HG03571 (cell line): ENCODE measurements at regions not wholly inside any gene's neighbourhood (a gene's known extent, or its start where the extent isn't known, plus 50 kb on each side); places are given as distances from the start of the nearest gene placed in this dataset.

ENCODE experiments used
- ATAC-seq: cut with Tn5 transposase; IDR thresholded peaks from one replicate; pipeline ENCODE4 v1.9.1; 2021; ENCODE audit not compliant: unreplicated experiment

GRCh38 chr15:96574782-96575181 lies 244.3 kb downstream of the NR2F2 start:
- no peak for ATAC-seq

- no peak for ATAC-seq
Measured at GRCh38 chr15:96576596-96576995, 246.1 kb downstream of the NR2F2 start.

- no peak for ATAC-seq
Measured at GRCh38 chr15:96578393-96578792, 247.9 kb downstream of the NR2F2 start.

- no peak for ATAC-seq
Measured at GRCh38 chr15:96581371-96581770, 250.9 kb downstream of the NR2F2 start.

GRCh38 chr15:96582473-96582872 lies 252.0 kb downstream of the NR2F2 start:
- no peak for ATAC-seq

- no peak for ATAC-seq
Measured at GRCh38 chr15:96583671-96584070, 253.2 kb downstream of the NR2F2 start.

GRCh38 chr15:96585484-96586386 lies 255.2 kb downstream of the NR2F2 start:
- ATAC-seq = no peak

GRCh38 chr15:96586901-96587300 lies 256.4 kb downstream of the NR2F2 start:
- no peak for ATAC-seq

- no peak for ATAC-seq
Measured at GRCh38 chr15:96589864-96590263, 259.4 kb downstream of the NR2F2 start.

- no peak for ATAC-seq
Measured at GRCh38 chr15:96593735-96594134, 263.2 kb downstream of the NR2F2 start.

- no peak for ATAC-seq
Measured at GRCh38 chr15:96595951-96596350, 265.5 kb downstream of the NR2F2 start.

- ATAC-seq = no peak
Measured at GRCh38 chr15:96598514-96598913, 268.0 kb downstream of the NR2F2 start.

GRCh38 chr15:96599268-96599667 lies 268.8 kb downstream of the NR2F2 start:
- ATAC-seq = no peak

GRCh38 chr15:96600350-96600749 lies 269.9 kb downstream of the NR2F2 start:
- ATAC-seq = no peak

GRCh38 chr15:96606617-96607016 lies 276.1 kb downstream of the NR2F2 start:
- no peak for ATAC-seq

- no peak for ATAC-seq
Measured at GRCh38 chr15:96610757-96611156, 280.3 kb downstream of the NR2F2 start.

- no peak for ATAC-seq
Measured at GRCh38 chr15:96612917-96613316, 282.4 kb downstream of the NR2F2 start.

GRCh38 chr15:96619174-96619573 lies 288.7 kb downstream of the NR2F2 start:
- no peak for ATAC-seq

GRCh38 chr15:96622714-96623113 lies 292.2 kb downstream of the NR2F2 start:
- ATAC-seq = no peak

GRCh38 chr15:96625256-96625655 lies 294.8 kb downstream of the NR2F2 start:
- no peak for ATAC-seq

GRCh38 chr15:96627031-96627568 lies 296.6 kb downstream of the NR2F2 start:
- ATAC-seq = no peak

- no peak for ATAC-seq
Measured at GRCh38 chr15:96629511-96629910, 299.0 kb downstream of the NR2F2 start.

GRCh38 chr15:96638793-96639192 lies 308.3 kb downstream of the NR2F2 start:
- no peak for ATAC-seq
